ENCODE measurements at regions not wholly inside any gene's neighbourhood (a gene's known extent, or its start where the extent isn't known, plus 50 kb on each side); places are given as distances from the start of the nearest gene placed in this dataset.
"Not testable (repeated sequence)": the region's sequence is repeated elsewhere in the genome, so short reads cannot be mapped to it uniquely, and the experiment has no call there.

DNA sequence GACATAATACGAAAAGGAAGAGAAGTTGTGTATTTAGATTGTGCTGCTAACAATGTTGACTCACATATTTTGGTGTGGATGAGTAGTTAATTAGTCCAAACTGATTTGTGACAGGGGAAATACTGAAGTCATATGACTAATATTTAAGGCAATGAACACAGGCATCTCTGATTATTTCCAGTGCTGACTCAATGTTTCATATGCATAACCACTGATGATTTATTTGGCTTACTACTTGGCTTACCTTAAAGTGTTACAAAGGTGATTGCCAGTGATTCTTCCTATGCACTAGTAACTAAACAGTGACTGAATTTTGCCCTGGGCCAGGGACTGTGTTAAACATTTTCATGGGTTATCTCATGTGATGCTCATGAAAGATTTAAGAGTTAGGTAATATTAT is 722.6 kb downstream of the METTL4 start:
- no peak for TF ChIP-seq CTCF (IDR thresholded peaks at IDR 0.05; ENCODE audit: low read depth, low read length)
- H3K4me3 ChIP-seq (ENCODE audit: low read depth, low read length): no peak overlapping the region

DNA sequence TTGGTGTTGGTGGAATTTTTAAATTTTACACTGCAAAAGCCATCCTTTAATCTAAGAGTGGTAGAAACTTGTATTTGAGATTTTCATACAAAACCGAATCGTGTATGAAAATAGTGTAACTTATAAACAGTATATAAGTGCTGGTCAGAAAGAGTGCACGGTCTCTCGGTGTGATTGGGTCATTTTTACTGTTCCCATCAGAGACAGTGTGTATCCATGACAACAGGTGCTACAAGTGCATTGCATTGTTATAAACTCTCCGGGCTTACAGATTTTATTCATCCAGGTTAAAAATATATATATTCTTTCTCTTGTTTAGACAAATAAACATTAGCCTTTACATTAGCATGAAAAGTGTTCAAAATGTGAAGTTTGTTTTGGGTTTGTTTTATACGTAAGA is 721.9 kb downstream of the METTL4 start:
- H3K4me3 ChIP-seq (ENCODE audit: low read depth, low read length): no peak overlapping the region
- TF ChIP-seq CTCF (IDR thresholded peaks at IDR 0.05; ENCODE audit: low read depth, low read length): no peak

DNA sequence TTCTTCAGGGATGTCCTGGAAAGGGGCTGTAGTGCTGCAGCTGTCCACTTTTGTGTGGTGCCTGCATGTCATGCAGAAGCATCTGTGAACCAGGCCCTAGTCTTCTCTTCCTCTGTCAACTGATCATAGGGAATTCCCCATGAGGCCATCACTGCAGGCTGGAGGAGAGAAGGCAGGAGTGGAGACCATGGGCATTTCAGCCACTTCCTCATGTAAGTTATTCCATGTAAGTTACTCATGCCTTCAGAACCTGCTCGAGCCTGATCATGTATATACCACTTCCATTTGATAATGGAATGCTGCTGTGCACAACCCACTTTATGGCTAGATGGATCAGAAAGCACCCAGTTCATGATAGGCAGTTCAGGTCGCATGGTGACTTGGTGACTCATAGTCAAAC is 714.0 kb downstream of the METTL4 start:
- H3K4me3 ChIP-seq (ENCODE audit: low read depth, low read length): not testable (repeated sequence)

GRCh38 chr18:1861473-1861872 is 709.8 kb downstream of the METTL4 start:
- no peak overlapping the region for H3K4me3 ChIP-seq (ENCODE audit: low read depth, low read length)
- no peak for TF ChIP-seq CTCF (IDR thresholded peaks at IDR 0.05; ENCODE audit: low read depth, low read length)

DNA sequence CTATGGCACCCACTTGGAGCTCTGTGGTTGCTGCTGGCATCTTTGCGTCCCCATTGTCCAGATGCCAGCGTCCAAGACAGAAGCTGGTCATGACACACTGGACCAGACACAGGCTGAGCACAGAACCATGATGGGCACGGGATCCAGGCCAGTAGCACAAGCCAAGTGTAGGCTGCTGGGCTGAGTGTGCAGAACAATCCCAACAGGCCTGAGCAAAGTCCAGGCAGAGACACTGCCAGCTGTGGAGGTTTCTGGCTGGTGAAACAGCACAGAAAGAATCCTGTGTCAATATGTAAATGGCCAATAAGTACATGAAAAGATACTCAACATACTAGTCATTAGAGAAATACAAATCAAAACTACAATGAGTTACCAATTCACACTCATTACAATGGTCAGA is 705.4 kb downstream of the METTL4 start:
- no peak for TF ChIP-seq CTCF (IDR thresholded peaks at IDR 0.05; ENCODE audit: low read depth, low read length)

DNA sequence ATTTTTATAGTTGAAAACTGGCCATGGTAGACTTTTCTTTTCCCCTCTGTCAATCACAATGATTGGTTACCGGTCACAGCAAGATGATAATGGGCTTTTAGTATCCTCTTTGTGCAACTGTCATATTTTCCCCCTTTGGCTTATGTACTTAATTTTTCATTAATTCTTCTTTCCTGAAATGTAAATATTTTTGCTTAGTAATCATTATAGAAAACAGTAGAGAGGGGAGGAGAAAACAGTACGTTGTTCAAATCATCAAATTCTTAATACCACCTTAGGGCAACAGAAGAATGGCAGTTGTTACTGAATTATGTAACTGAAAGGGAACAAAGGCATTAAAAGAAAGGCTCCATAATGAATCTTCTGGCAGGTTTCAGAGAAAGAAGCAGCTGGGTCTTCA is 699.0 kb downstream of the METTL4 start:
- no peak for TF ChIP-seq CTCF (IDR thresholded peaks at IDR 0.05; ENCODE audit: low read depth, low read length)
- no peak overlapping the region for H3K4me3 ChIP-seq (ENCODE audit: low read depth, low read length)

More for the DNA sequence above, 705.4 kb downstream of the METTL4 start:
- no peak overlapping the region for H3K4me3 ChIP-seq (ENCODE audit: low read depth, low read length)

DNA sequence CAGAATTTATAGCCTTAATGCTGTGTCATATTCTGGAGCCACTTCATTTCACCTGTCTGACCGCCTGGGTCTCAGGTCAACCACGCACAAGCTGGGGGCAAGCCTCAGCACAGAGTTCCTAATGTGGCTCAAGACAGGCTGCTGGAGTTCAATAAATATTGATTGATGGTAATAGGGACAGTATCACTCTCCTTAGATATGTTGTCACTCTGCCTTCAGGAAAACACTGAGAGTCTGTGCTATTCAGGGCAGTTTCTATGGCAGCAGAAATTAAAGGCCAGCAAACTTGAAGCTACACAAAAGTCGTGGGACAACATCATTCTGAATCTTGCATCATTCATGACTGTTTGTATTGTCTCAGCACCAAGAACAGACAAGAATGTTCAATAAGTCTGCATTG is 696.1 kb downstream of the METTL4 start:
- no peak overlapping the region for H3K4me3 ChIP-seq (ENCODE audit: low read depth, low read length)
- TF ChIP-seq CTCF (IDR thresholded peaks at IDR 0.05; ENCODE audit: low read depth, low read length): no peak

DNA sequence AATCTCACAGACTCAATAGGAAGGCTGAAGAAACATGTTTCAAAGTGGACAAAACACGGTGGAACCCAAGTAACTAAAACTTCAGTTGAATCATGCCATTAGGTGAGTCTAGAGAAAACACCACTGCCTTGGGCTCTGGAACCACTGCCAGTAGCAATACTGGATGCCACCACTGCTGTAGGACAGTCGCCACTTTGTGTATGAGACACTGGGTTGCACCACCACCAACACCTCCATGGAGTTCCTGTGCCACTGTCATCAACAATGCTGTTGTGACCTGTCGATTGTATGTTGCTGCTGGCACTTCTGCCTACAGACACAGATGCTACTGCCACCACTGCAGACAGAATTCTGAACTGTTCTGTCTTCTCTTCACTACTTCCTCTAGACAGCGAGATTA is 686.7 kb downstream of the METTL4 start:
- H3K4me3 ChIP-seq (ENCODE audit: low read depth, low read length): no peak overlapping the region
- TF ChIP-seq CTCF (IDR thresholded peaks at IDR 0.05; ENCODE audit: low read depth, low read length): no peak

Measured in WI38 (cell line).